ENCODE measurements at regions not wholly inside any gene's neighbourhood (a gene's known extent, or its start where the extent isn't known, plus 50 kb on each side); places are given as distances from the start of the nearest gene placed in this dataset.

DNA sequence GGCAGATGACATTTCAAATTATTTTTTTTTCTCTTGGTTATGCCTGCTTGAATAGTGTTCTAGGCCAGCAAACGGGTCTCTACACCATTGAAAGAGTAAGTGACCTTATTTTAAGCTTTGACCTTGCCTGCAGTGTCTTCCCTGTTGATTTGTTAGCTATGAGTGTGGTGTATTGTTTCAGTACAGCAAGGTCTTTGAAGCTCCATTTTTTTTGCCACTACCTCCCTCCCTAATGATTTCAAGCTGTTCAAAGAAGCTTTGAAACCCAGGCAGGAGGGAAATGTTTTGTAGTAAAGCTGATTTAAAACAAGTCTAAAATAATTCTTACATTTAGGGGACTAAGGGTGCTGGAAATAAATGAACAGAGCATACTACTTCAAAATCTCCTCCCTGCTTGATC, 1249.8 kb downstream of the ROBO1 start:
- DNase-seq = no peak
- Histone ChIP-seq H3K36me3 (ENCODE audit: low read depth, missing control alignments) (no peaks in the 10 kb centered on the region), H3K4me1 (no peaks in the 10 kb centered on the region), H3K9me3 (no peaks in the 10 kb centered on the region), H3K27ac (no peak overlapping the region), H3K27me3 (no peaks in the 10 kb centered on the region), H3K4me3 (no peak overlapping the region)
- TF ChIP-seq CTCF (IDR thresholded peaks at IDR 0.05) (no peak), POLR2A (IDR thresholded peaks at IDR 0.05) (no peak)
- WGBS, 2 donors = 34 to 40% methylated on average over 1 of the region's 1 CpG
- intact Hi-C loops (cut with DNase I; ENCODE audit: low total_unique reads) = no loop called here

- WGBS, 2 donors = 44 to 49% methylated on average over 2 of the region's 2 CpGs
- Histone ChIP-seq H3K4me1 (no peaks in the 10 kb centered on the region), H3K27me3 (no peaks in the 10 kb centered on the region), H3K36me3 (ENCODE audit: low read depth, missing control alignments) (no peaks in the 10 kb centered on the region), H3K27ac (no peak overlapping the region), H3K9me3 (no peaks in the 10 kb centered on the region), H3K4me3 (no peak overlapping the region)
- TF ChIP-seq POLR2A (IDR thresholded peaks at IDR 0.05) (no peak), CTCF (IDR thresholded peaks at IDR 0.05) (no peak)
- intact Hi-C loops (cut with DNase I; ENCODE audit: low total_unique reads) = no loop called here
- no peak for DNase-seq
These were observed 1248.5 kb downstream of the ROBO1 start for GRCh38 chr3:78519281-78519680.

GRCh38 chr3:78529601-78530000, 1238.2 kb downstream of the ROBO1 start:
- no peak overlapping the region for H3K4me3 ChIP-seq
- no peak overlapping the region for H3K27ac ChIP-seq
- intact Hi-C loops (cut with DNase I; ENCODE audit: low total_unique reads) = no loop called here
- no peaks in the 10 kb centered on the region for H3K4me1 ChIP-seq
- H3K9me3 ChIP-seq = no peaks in the 10 kb centered on the region
- no peak for DNase-seq
- no peak for TF ChIP-seq CTCF (IDR thresholded peaks at IDR 0.05)
- TF ChIP-seq POLR2A (IDR thresholded peaks at IDR 0.05) = no peak
- no peaks in the 10 kb centered on the region for H3K27me3 ChIP-seq
- WGBS, 2 donors = 63% methylated on average over 3 of the region's 3 CpGs
- H3K36me3 ChIP-seq (ENCODE audit: low read depth, missing control alignments) = no peaks in the 10 kb centered on the region

DNA sequence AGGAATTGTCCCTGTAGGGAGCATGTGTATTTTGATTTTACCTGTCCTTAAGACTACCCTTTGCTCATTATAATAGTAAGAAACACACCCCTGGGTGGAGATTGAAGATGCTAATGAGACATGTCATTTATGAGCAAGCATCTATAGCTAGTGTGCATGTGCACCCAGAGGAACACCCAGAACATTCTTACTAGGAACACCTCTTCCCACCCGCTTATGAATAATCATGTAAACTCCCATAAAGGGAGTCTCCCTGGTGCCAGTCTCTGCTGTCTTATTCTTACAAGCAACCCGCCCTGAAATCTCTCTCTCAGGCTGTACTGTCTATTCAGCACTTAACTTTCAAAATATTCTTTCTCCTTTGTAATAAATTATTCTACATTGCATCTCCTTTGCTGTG, 1227.3 kb downstream of the ROBO1 start:
- no peak for DNase-seq
- H3K4me1 ChIP-seq = no peaks in the 10 kb centered on the region
- no peak for TF ChIP-seq POLR2A (IDR thresholded peaks at IDR 0.05)
- no peak for TF ChIP-seq CTCF (IDR thresholded peaks at IDR 0.05)
- WGBS, 2 donors = 86 to 92% methylated on average over 2 of the region's 2 CpGs
- H3K27ac ChIP-seq = no peak overlapping the region
- no peaks in the 10 kb centered on the region for H3K27me3 ChIP-seq
- no peak overlapping the region for H3K4me3 ChIP-seq
- H3K36me3 ChIP-seq (ENCODE audit: low read depth, missing control alignments) = no peaks in the 10 kb centered on the region
- intact Hi-C loops (cut with DNase I; ENCODE audit: low total_unique reads) = no loop called here
- H3K9me3 ChIP-seq = no peaks in the 10 kb centered on the region

DNA sequence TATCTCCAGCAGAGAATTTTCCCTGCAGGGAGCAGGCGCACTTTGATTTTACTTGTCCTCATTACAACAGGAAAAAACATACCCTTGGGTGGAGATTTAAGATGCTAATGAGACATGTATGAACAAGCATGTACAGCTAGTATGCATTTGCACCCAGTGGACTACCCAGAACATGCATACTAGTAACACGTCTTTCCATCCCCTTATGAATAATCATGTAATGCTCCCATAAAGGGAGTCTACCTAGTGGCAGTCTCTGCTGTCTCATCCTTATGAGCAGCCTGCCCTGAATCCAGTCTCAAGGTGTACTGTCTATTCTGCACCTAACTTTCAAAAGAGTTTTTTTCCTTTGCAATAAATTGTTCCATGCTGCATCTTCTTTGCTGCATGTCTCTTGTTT, 1222.0 kb downstream of the ROBO1 start:
- 91% methylated on average over 2 of the region's 2 CpGs for WGBS, 2 donors
- no peak for DNase-seq
- intact Hi-C loops (cut with DNase I; ENCODE audit: low total_unique reads) = no loop called here

More for the DNA sequence above, 1222.0 kb downstream of the ROBO1 start:
- H3K9me3 ChIP-seq = no peaks in the 10 kb centered on the region
- no peak for TF ChIP-seq POLR2A (IDR thresholded peaks at IDR 0.05)
- no peak for TF ChIP-seq CTCF (IDR thresholded peaks at IDR 0.05)
- no peak overlapping the region for H3K4me3 ChIP-seq
- no peaks in the 10 kb centered on the region for H3K36me3 ChIP-seq (ENCODE audit: low read depth, missing control alignments)
- H3K4me1 ChIP-seq = no peaks in the 10 kb centered on the region
- no peaks in the 10 kb centered on the region for H3K27me3 ChIP-seq
- H3K27ac ChIP-seq = no peak overlapping the region

Small RNA genes in the stretch of these regions (small RNA-seq; reads per million reads assigned to genes)
- gene RN7SKP61 (0 reads per million in 2 donors), gene RN7SL647P (0 reads per million in 2 donors), gene RNU6-217P (0 reads per million in 2 donors)

Data from testis (tissue), 2 donors.